Coronary artery (tissue), 2 donors: ENCODE measurements at regions not wholly inside any gene's neighbourhood (a gene's known extent, or its start where the extent isn't known, plus 50 kb on each side); places are given as distances from the start of the nearest gene placed in this dataset.

Experiments used
- DNase-seq: peaks from one replicate; pipeline ENCODE4 v3.0.0-alpha.2; 2017; ENCODE audit warnings: low spot score
- H3K27ac ChIP-seq, 2 donors: fragments of 200-600 bp; sonication (generic); one replicate each; pipeline ENCODE4 v1.5.1; 2016 to 2019
- H3K4me3 ChIP-seq: fragments of 200-600 bp; sonication (generic); 2 replicates; pipeline ENCODE4 v1.5.1; 2016; ENCODE audit warnings: mild to moderate bottlenecking, moderate library complexity
- CTCF ChIP-seq: fragments of 200-600 bp; sonication (generic); IDR thresholded peaks from one replicate; pipeline ENCODE4 v1.5.1; 2019; ENCODE audit warnings: antibody characterized with exemption

- Histone ChIP-seq H3K4me3 (no peak overlapping the region), H3K27ac (no peak overlapping the region)
- no peak for TF ChIP-seq CTCF
- DNase-seq = no peak
Observed at GRCh38 chr10:88023676-88024075, 160.3 kb downstream of the PTEN start.

- DNase-seq = no peak
- no peak for TF ChIP-seq CTCF
- Histone ChIP-seq H3K27ac (no peak overlapping the region), H3K4me3 (no peak overlapping the region)
Observed at GRCh38 chr10:88026031-88026430, 162.6 kb downstream of the PTEN start.

- TF ChIP-seq CTCF = no peak
- Histone ChIP-seq H3K27ac (no peak overlapping the region), H3K4me3 (no peak overlapping the region)
- no peak for DNase-seq
Observed at GRCh38 chr10:88027570-88027969, 164.1 kb downstream of the PTEN start.

DNA sequence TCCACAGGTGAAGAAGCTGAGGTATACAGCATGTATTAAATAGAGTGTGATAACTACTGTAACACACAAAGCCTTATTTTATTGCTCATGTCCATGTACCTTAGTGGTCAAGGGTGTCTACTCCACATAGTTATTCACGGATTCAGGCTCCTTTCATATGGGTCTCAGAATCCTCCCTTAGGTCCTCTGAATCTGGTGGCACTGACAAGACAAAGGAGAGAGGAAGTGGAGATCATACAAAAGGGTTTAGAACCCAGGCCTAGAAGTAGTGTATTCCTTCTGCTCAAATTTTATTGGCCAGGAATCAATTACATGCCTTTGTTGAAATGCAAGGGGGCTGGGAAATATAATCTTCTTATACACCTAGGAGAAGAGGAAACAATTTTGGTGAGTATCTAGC lies 164.6 kb downstream of the PTEN start:
- H3K4me3 ChIP-seq = no peak overlapping the region
- TF ChIP-seq CTCF = no peak
- H3K27ac ChIP-seq = no peak overlapping the region
- no peak for DNase-seq

DNA sequence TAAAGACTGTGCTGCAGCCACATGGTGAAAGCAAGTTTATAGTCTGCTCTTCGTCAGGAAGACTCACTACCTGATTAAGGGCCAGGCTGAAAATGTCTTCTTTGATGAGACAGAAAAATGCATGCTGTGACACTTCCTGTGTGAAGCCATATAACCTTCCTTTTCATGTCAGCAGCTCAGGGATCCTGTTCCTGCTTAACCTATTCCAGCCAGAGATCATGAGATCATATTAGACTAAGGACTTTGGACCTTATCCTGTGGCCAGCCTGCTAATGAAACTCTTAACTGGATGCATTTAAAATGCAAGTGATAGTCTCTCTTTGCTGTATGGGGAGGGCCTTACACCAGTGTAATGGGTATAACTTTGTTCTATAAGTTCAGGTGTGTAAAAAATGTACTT lies 165.2 kb downstream of the PTEN start:
- no peak for DNase-seq
- TF ChIP-seq CTCF = no peak
- Histone ChIP-seq H3K27ac (no peak overlapping the region), H3K4me3 (no peak overlapping the region)

DNA sequence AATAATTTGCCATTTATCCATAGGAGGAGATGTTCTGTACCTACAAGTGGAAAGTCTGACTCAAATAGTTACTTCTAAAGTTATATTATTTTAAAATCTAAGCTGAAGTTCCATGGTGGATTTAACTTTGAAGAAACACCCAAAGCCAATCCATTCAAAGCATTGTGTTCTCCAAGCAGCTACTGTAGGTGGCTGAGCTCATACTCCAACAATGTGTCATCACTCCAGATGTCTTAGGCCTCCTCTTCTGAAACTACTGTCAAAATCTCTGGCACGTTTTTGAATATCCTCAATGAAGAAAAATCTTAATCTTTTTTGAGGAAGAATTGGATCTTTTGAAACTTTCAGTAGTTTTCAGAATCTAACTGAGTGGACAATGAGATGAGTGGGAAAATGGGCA lies 169.1 kb downstream of the PTEN start:
- DNase-seq = no peak
- no peak for TF ChIP-seq CTCF
- no peak overlapping the region for H3K27ac ChIP-seq

DNA sequence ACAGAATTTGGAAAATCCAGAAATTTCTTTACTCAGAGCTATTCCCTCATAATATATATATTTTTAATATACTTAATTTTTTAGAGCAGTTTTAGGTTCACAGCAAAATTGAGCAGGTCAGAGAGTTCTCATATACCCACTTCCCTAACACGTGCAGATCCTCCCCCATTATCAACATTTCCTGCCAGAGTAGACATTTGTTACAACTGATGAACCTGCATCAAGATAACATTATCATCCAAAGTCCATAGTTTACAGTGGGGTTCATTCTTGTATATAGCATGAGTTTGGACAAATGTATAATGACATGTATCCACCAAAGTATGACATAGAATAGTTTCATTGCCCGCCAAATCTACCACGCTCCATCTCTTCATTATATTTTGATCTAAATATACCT lies 170.0 kb downstream of the PTEN start:
- Histone ChIP-seq H3K4me3 (no peak overlapping the region), H3K27ac (no peak overlapping the region)
- no peak for DNase-seq
- TF ChIP-seq CTCF = no peak

More for the DNA sequence above, 169.1 kb downstream of the PTEN start:
- no peak overlapping the region for H3K4me3 ChIP-seq
